NCI-H2227 treated with DMSO at 0.1 percent for 48 hours (cell line): ENCODE measurements at regions not wholly inside any gene's neighbourhood (a gene's known extent, or its start where the extent isn't known, plus 50 kb on each side); places are given as distances from the start of the nearest gene placed in this dataset.

Source experiments
- DNase-seq: peaks from one replicate; lab custom pipeline; 2025; lab: John Stamatoyannopoulos, UW

- DNase-seq, result no peak
These were observed 132.5 kb upstream of the KIRREL3 start for GRCh38 chr11:127133061-127133460.

- no peak for DNase-seq
These were observed 129.8 kb upstream of the KIRREL3 start for GRCh38 chr11:127130321-127130720.

GRCh38 chr11:127126986-127127385 is 126.4 kb upstream of the KIRREL3 start:
- DNase-seq, result no peak

GRCh38 chr11:127119356-127119755 is 118.8 kb upstream of the KIRREL3 start:
- no peak for DNase-seq

GRCh38 chr11:127118811-127119210 is 118.2 kb upstream of the KIRREL3 start:
- DNase-seq, result peak; percentile 65

GRCh38 chr11:127117231-127117739 is 116.7 kb upstream of the KIRREL3 start:
- DNase-seq, result peak; percentile 6

- no peak for DNase-seq
These were observed 115.3 kb upstream of the KIRREL3 start for GRCh38 chr11:127115844-127116243.

- DNase-seq, result no peak
These were observed 113.5 kb upstream of the KIRREL3 start for GRCh38 chr11:127114035-127114434.

- DNase-seq, result no peak
These were observed 110.0 kb upstream of the KIRREL3 start for GRCh38 chr11:127110542-127110941.

- no peak for DNase-seq
These were observed 109.4 kb upstream of the KIRREL3 start for GRCh38 chr11:127109796-127110480.

GRCh38 chr11:127108838-127109237 is 108.3 kb upstream of the KIRREL3 start:
- DNase-seq, result no peak

GRCh38 chr11:127106938-127107337 is 106.4 kb upstream of the KIRREL3 start:
- no peak for DNase-seq

GRCh38 chr11:127105593-127106541 is 105.3 kb upstream of the KIRREL3 start:
- no peak for DNase-seq

GRCh38 chr11:127103586-127104388 is 103.2 kb upstream of the KIRREL3 start:
- DNase-seq, result no peak

- no peak for DNase-seq
These were observed 98.1 kb upstream of the KIRREL3 start for GRCh38 chr11:127098684-127099083.

GRCh38 chr11:127080735-127081134 is 80.2 kb upstream of the KIRREL3 start:
- no peak for DNase-seq

- DNase-seq, result no peak
These were observed 75.2 kb upstream of the KIRREL3 start for GRCh38 chr11:127075758-127076157.

GRCh38 chr11:127074151-127074761 is 73.7 kb upstream of the KIRREL3 start:
- DNase-seq, result no peak

GRCh38 chr11:127073621-127074020 is 73.1 kb upstream of the KIRREL3 start:
- no peak for DNase-seq

- no peak for DNase-seq
These were observed 71.0 kb upstream of the KIRREL3 start for GRCh38 chr11:127071606-127072005.

GRCh38 chr11:127070808-127071207 is 70.2 kb upstream of the KIRREL3 start:
- no peak for DNase-seq
